Adrenal gland (tissue), 9 donors: ENCODE measurements at regions not wholly inside any gene's neighbourhood (a gene's known extent, or its start where the extent isn't known, plus 50 kb on each side); places are given as distances from the start of the nearest gene placed in this dataset.
"Not testable (repeated sequence)": the region's sequence is repeated elsewhere in the genome, so short reads cannot be mapped to it uniquely, and the experiment has no call there.

Source experiments
- DNase-seq, 7 donors: peaks; one replicate each; pipeline ENCODE4 v3.0.0-alpha.2; 2019 to 2020
- H3K27ac ChIP-seq, 5 donors: fragments of 200-600 bp; sonication (generic) in 4 of 5; 1 replicate in 3 of 5; 2 replicates in 2 of 5; pipeline versions ENCODE4 v1.5.1 to v1.8.0; 2016 to 2020; ENCODE audit warnings: mild to moderate bottlenecking in 1 of 5
- H3K27me3 ChIP-seq: fragments of 200-600 bp; 2 replicates; pipeline ENCODE4 v1.8.0; 2021
- H3K36me3 ChIP-seq, 2 donors: fragments of 200-600 bp; replicated peaks in 1 of 2; 1 replicate in 1 of 2; 2 replicates in 1 of 2; pipeline versions ENCODE4 v1.5.1 to v1.8.0; 2018 to 2022
- H3K4me1 ChIP-seq, 2 donors: fragments of 200-600 bp; replicated peaks in 1 of 2; 1 replicate in 1 of 2; 2 replicates in 1 of 2; pipeline versions ENCODE4 v1.5.1 to v1.8.0; 2018 to 2021
- H3K4me3 ChIP-seq, 4 donors: fragments of 200-600 bp; sonication (generic) in 3 of 4; one replicate each; pipeline ENCODE4 v1.5.1; 2016 to 2018
- H3K9me3 ChIP-seq, 3 donors: fragments of 200-600 bp; sonication (generic) in 1 of 3; replicated peaks in 1 of 3; 1 replicate in 2 of 3; 2 replicates in 1 of 3; pipeline versions ENCODE4 v1.5.1 to v1.8.0; 2016 to 2021
- WGBS, 4 donors: extraction: QIAGEN DNeasy Blood & Tissue Kit in 2 of 4; methylation state at CpG; one replicate each; pipeline versions ENCODE4 v1.1.5 to v1.1.7; 2013 to 2017; 5-methylcytosine and 5-hydroxymethylcytosine counted together
- intact Hi-C, 2 donors: fragments of 100-400 bp; cut with DNase I; formaldehyde crosslinking; loops; one replicate each; pipeline versions ENCODE4 v1.14.1 to v1.15.0; 2022 to 2023
- donor health status: healthy with polysubstance abuse.
- donor health status: Bipolar disorder and iron deficiency.
- donor health status: DM: yes; HTN: yes; CAD: no.
- donor health status: DM: no; HTN: no; CAD: no.
- donor health status: DM: no; HTN: no; CAD: no.

- H3K27ac ChIP-seq, H3K4me1 ChIP-seq, DNase-seq, H3K36me3 ChIP-seq, intact Hi-C loops, H3K4me3 ChIP-seq, H3K9me3 ChIP-seq, H3K27me3 ChIP-seq: not testable (repeated sequence)
- WGBS, 4 donors: 54 to 68% (median 56%) methylated on average over 5 of the region's 5 CpGs
Measured at GRCh38 chr11:49562262-49562661, 353.9 kb upstream of the FOLH1 start.

- H3K4me3 ChIP-seq, H3K27ac ChIP-seq, H3K36me3 ChIP-seq, H3K9me3 ChIP-seq, DNase-seq, H3K27me3 ChIP-seq, intact Hi-C loops, H3K4me1 ChIP-seq: not testable (repeated sequence)
- WGBS, 4 donors: 47 to 50% (median 49%) methylated on average over 4 of the region's 4 CpGs
Measured at GRCh38 chr11:49579492-49579891, 371.1 kb upstream of the FOLH1 start.

- WGBS, 4 donors: 58 to 78% (median 63%) methylated on average over 2 of the region's 2 CpGs
- H3K9me3 ChIP-seq, H3K4me3 ChIP-seq, H3K27me3 ChIP-seq, H3K4me1 ChIP-seq, intact Hi-C loops, H3K27ac ChIP-seq, DNase-seq, H3K36me3 ChIP-seq: not testable (repeated sequence)
Measured at GRCh38 chr11:49585495-49585894, 366.7 kb upstream of the OR4C13 start.

- H3K27ac ChIP-seq, H3K27me3 ChIP-seq, DNase-seq, H3K4me1 ChIP-seq, H3K36me3 ChIP-seq, H3K4me3 ChIP-seq, H3K9me3 ChIP-seq, intact Hi-C loops: not testable (repeated sequence)
Measured at GRCh38 chr11:49608892-49609291, 343.3 kb upstream of the OR4C13 start.

GRCh38 chr11:49623872-49624271 lies 328.3 kb upstream of the OR4C13 start:
- H3K27ac ChIP-seq, H3K36me3 ChIP-seq, H3K27me3 ChIP-seq, H3K4me1 ChIP-seq, H3K4me3 ChIP-seq, DNase-seq, intact Hi-C loops, H3K9me3 ChIP-seq: not testable (repeated sequence)
- WGBS, 4 donors: 18 to 78% (median 47%) methylated on average over 1 of the region's 1 CpG

GRCh38 chr11:49670705-49671104 lies 281.5 kb upstream of the OR4C13 start:
- H3K36me3 ChIP-seq, H3K4me1 ChIP-seq, H3K27me3 ChIP-seq, intact Hi-C loops, H3K4me3 ChIP-seq, H3K27ac ChIP-seq, H3K9me3 ChIP-seq: not testable (repeated sequence)
- 32 to 45% (median 37%) methylated on average over 2 of the region's 2 CpGs for WGBS, 4 donors
- DNase-seq: peak in 1 of 7 donors; percentile 0

- H3K4me1 ChIP-seq, H3K9me3 ChIP-seq, H3K4me3 ChIP-seq, H3K36me3 ChIP-seq, H3K27ac ChIP-seq, DNase-seq, H3K27me3 ChIP-seq, intact Hi-C loops: not testable (repeated sequence)
- WGBS, 4 donors: 21 to 52% (median 48%) methylated on average over 1 of the region's 1 CpG
Measured at GRCh38 chr11:49702121-49702520, 250.1 kb upstream of the OR4C13 start.

- H3K27ac ChIP-seq, H3K36me3 ChIP-seq, H3K4me1 ChIP-seq, H3K9me3 ChIP-seq, H3K27me3 ChIP-seq, intact Hi-C loops, H3K4me3 ChIP-seq: not testable (repeated sequence)
- 69 to 92% (median 78%) methylated on average over 2 of the region's 2 CpGs for WGBS, 4 donors
- peak in 1 of 7 donors; percentile 23 for DNase-seq
Measured at GRCh38 chr11:49750447-49750846, 201.7 kb upstream of the OR4C13 start.

- DNase-seq, H3K27me3 ChIP-seq, H3K4me1 ChIP-seq, H3K9me3 ChIP-seq, H3K36me3 ChIP-seq, H3K27ac ChIP-seq, H3K4me3 ChIP-seq, intact Hi-C loops: not testable (repeated sequence)
Measured at GRCh38 chr11:49750960-49751359, 201.2 kb upstream of the OR4C13 start.

GRCh38 chr11:49780791-49781190 lies 171.4 kb upstream of the OR4C13 start:
- H3K27ac ChIP-seq, H3K27me3 ChIP-seq, intact Hi-C loops, H3K4me1 ChIP-seq, DNase-seq, H3K9me3 ChIP-seq, H3K36me3 ChIP-seq, H3K4me3 ChIP-seq: not testable (repeated sequence)
- WGBS, 4 donors: 90 to 93% (median 91%) methylated on average over 15 to 18 of the region's 20 CpGs

- H3K4me1 ChIP-seq, H3K4me3 ChIP-seq, H3K27me3 ChIP-seq, H3K36me3 ChIP-seq, H3K9me3 ChIP-seq, DNase-seq, intact Hi-C loops, H3K27ac ChIP-seq: not testable (repeated sequence)
- WGBS, 4 donors: 56 to 68% (median 65%) methylated on average over 1 of the region's 1 CpG
Measured at GRCh38 chr11:49782000-49782399, 170.2 kb upstream of the OR4C13 start.

- H3K4me1 ChIP-seq, H3K27me3 ChIP-seq, H3K27ac ChIP-seq, intact Hi-C loops, H3K9me3 ChIP-seq, H3K4me3 ChIP-seq, DNase-seq, H3K36me3 ChIP-seq: not testable (repeated sequence)
- 80 to 91% (median 86%) methylated on average over 4 of the region's 6 CpGs for WGBS, 4 donors
Measured at GRCh38 chr11:49783841-49784240, 168.3 kb upstream of the OR4C13 start.
